ENCODE measurements at regions not wholly inside any gene's neighbourhood (a gene's known extent, or its start where the extent isn't known, plus 50 kb on each side); places are given as distances from the start of the nearest gene placed in this dataset.

DNA sequence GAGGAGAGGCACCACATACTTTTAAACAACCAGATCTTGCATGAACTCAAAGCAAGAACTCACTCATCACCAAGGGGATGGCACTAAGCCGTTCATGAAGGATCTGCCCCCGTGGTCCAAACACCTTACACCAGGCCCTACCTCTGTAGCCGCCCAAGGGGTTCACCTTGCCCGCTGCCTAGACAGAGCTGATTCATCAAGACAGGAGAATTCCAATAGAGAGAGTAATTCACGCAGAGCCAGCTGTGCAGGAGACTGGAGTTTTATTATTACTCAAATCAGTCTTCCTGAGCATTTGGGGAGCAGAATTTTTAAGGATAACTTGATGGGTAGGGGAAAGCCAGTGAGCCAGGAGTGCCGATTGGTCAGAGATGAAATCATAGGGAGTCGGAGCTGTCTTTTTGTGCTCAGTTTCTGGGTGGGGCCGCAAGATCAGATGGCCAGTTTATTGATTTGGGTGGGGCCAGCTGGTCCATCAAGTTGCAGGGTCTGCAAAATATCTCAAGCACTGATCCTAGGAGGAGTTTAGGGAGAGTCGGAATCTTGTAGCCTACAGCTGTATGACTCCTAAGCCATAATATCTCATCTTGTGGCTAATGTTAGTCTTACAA, 364.7 kb downstream of the PCDH7 start:
- H3K9me3 Mint-ChIP-seq (ENCODE audit: low read depth) = no peaks in the 10 kb centered on the region
- no peaks in the 10 kb centered on the region for H3K27me3 Mint-ChIP-seq
- H3K36me3 Mint-ChIP-seq (ENCODE audit: low read depth) = no peaks in the 10 kb centered on the region
- H3K4me1 Mint-ChIP-seq = no peaks in the 10 kb centered on the region
- H3K4me3 Mint-ChIP-seq = no peak overlapping the region
- CTCF ChIA-PET = no interaction called here
- H3K27ac Mint-ChIP-seq = no peak overlapping the region
- DNase-seq = no peak
- ATAC-seq = no peak
- intact Hi-C loops (cut with DNase I, micrococcal nuclease) = no loop called here
- POLR2A ChIA-PET = no interaction called here

DNA sequence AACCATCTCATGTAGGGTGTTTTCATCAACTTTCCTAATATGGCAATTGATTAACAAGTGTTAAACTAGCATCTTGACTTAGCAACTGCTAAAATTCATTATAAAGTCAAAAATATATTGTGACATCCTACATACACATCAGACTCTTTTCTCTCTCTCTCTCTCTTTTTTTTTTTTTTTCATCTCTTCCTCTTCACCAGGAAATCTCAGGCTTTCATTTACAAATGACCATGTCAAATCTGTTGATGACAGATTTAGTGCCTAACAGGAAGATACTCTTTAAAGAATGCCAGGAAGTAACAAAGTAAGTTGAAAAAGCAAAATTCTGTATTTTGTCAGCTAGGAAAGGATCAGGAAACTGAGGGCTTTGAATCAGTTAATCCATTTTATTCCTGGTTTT, 365.5 kb downstream of the PCDH7 start:
- Mint-ChIP-seq H3K4me1 (no peaks in the 10 kb centered on the region), H3K9me3 (ENCODE audit: low read depth) (no peaks in the 10 kb centered on the region), H3K36me3 (ENCODE audit: low read depth) (no peaks in the 10 kb centered on the region), H3K4me3 (no peak overlapping the region), H3K27me3 (no peaks in the 10 kb centered on the region), H3K27ac (no peak overlapping the region)
- intact Hi-C loops (cut with DNase I, micrococcal nuclease) = no loop called here
- DNase-seq (no peak), ATAC-seq (no peak)
- ChIA-PET POLR2A (no interaction called here), CTCF (no interaction called here)

DNA sequence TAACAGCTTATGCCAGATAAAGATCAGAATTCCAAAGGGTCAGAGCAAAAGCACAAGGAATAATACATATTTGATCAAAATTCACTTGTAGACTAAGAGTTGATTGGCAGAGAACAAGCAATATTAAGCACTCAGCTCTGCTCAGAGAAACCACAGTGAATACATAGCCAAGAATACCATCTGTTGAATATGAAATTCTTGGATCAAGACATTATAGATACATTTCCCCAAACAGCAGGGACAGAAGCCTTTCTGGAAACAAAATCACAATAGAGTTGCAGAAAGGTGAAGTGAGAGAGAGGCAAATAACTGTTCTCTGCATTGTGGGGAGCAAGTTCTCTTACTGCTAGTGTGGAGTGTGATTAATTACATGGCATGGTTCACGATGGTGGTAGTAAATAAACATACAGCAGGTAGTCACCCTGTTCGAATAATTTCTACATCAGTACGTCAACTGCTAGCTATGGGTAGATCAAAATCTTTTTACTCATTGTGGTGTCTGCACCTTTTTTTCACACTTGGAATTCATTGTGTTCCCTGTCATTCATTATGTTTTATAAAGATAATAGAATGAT, 366.7 kb downstream of the PCDH7 start:
- DNase-seq (no peak), ATAC-seq (no peak)
- POLR2A ChIA-PET = interaction anchor here (0.6 kb wide), 1 partner anchor 52 kb away, joined by 3 read pairs; no protein-coding TSS in a partner anchor
- H3K36me3 Mint-ChIP-seq (ENCODE audit: low read depth) = no peaks in the 10 kb centered on the region
- intact Hi-C loops (cut with DNase I, micrococcal nuclease) = no loop called here
- no peak overlapping the region for H3K4me3 Mint-ChIP-seq
- no peak overlapping the region for H3K27ac Mint-ChIP-seq
- CTCF ChIA-PET = no interaction called here
- H3K4me1 Mint-ChIP-seq = no peaks in the 10 kb centered on the region
- no peaks in the 10 kb centered on the region for H3K9me3 Mint-ChIP-seq (ENCODE audit: low read depth)
- H3K27me3 Mint-ChIP-seq = no peaks in the 10 kb centered on the region

GRCh38 chr4:31088600-31089230, 368.5 kb downstream of the PCDH7 start:
- no peaks in the 10 kb centered on the region for H3K27me3 Mint-ChIP-seq

GRCh38 chr4:31089815-31090214, 369.6 kb downstream of the PCDH7 start:
- H3K36me3 Mint-ChIP-seq (ENCODE audit: low read depth) = no peaks in the 10 kb centered on the region
- ChIA-PET CTCF (no interaction called here), POLR2A (no interaction called here)
- no peaks in the 10 kb centered on the region for H3K4me1 Mint-ChIP-seq
- DNase-seq (no peak), ATAC-seq (no peak)
- H3K27ac Mint-ChIP-seq = no peak overlapping the region
- intact Hi-C loops (cut with DNase I, micrococcal nuclease) = no loop called here
- no peak overlapping the region for H3K4me3 Mint-ChIP-seq
- H3K9me3 Mint-ChIP-seq (ENCODE audit: low read depth) = no peaks in the 10 kb centered on the region
- no peaks in the 10 kb centered on the region for H3K27me3 Mint-ChIP-seq

More at GRCh38 chr4:31088600-31089230, 368.5 kb downstream of the PCDH7 start:
- Mint-ChIP-seq H3K4me1 (no peaks in the 10 kb centered on the region), H3K36me3 (ENCODE audit: low read depth) (no peaks in the 10 kb centered on the region), H3K9me3 (ENCODE audit: low read depth) (no peaks in the 10 kb centered on the region), H3K4me3 (no peak overlapping the region), H3K27ac (no peak overlapping the region)
- CTCF ChIA-PET = no interaction called here
- no peak for ATAC-seq
- POLR2A ChIA-PET = no interaction called here
- no peak for DNase-seq
- intact Hi-C loops (cut with DNase I, micrococcal nuclease) = no loop called here

DNA sequence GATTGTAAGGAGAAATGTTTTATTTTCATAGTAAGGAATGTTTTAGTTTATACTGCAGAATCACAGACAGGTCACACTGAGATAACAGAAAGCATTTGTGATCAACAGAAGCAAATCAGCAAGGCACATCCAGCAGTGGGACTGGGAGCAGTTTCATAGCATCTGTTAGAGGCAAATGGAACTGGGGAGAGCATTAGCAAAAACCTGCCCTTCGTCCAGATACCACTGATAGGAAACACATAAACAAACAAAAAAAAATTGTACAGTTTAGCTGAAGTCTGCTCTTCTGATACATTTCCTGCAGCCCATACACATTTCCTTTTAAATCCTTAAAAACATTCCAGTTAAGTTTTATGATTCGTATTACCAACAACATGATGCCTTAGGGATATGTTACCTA, 374.3 kb downstream of the PCDH7 start:
- no peak for DNase-seq
- Mint-ChIP-seq H3K27me3 (no peaks in the 10 kb centered on the region), H3K4me3 (no peak overlapping the region), H3K27ac (no peak overlapping the region), H3K36me3 (ENCODE audit: low read depth) (no peaks in the 10 kb centered on the region), H3K9me3 (ENCODE audit: low read depth) (no peaks in the 10 kb centered on the region), H3K4me1 (no peaks in the 10 kb centered on the region)
- ChIA-PET POLR2A (no interaction called here), CTCF (no interaction called here)
- ATAC-seq = no peak
- intact Hi-C loops (cut with DNase I, micrococcal nuclease) = no loop called here

- no peak overlapping the region for H3K27ac Mint-ChIP-seq
- ATAC-seq (no peak), DNase-seq (no peak)
- H3K27me3 Mint-ChIP-seq = no peaks in the 10 kb centered on the region
- no peaks in the 10 kb centered on the region for H3K4me1 Mint-ChIP-seq
- POLR2A ChIA-PET = no interaction called here
- H3K9me3 Mint-ChIP-seq (ENCODE audit: low read depth) = no peaks in the 10 kb centered on the region
- H3K4me3 Mint-ChIP-seq = no peak overlapping the region
- H3K36me3 Mint-ChIP-seq (ENCODE audit: low read depth) = no peaks in the 10 kb centered on the region
- intact Hi-C loops (cut with DNase I, micrococcal nuclease) = no loop called here
- CTCF ChIA-PET = no interaction called here
These were observed 377.8 kb downstream of the PCDH7 start for GRCh38 chr4:31097999-31098398.

GRCh38 chr4:31100536-31100935, 380.4 kb downstream of the PCDH7 start:
- no peak for ATAC-seq
- no peak for DNase-seq
- no peaks in the 10 kb centered on the region for H3K4me1 Mint-ChIP-seq
- no peak overlapping the region for H3K27ac Mint-ChIP-seq
- no peak overlapping the region for H3K4me3 Mint-ChIP-seq
- ChIA-PET CTCF (no interaction called here), POLR2A (no interaction called here)
- H3K36me3 Mint-ChIP-seq (ENCODE audit: low read depth) = no peaks in the 10 kb centered on the region
- H3K27me3 Mint-ChIP-seq = no peaks in the 10 kb centered on the region
- intact Hi-C loops (cut with DNase I, micrococcal nuclease) = no loop called here
- no peaks in the 10 kb centered on the region for H3K9me3 Mint-ChIP-seq (ENCODE audit: low read depth)

DNA sequence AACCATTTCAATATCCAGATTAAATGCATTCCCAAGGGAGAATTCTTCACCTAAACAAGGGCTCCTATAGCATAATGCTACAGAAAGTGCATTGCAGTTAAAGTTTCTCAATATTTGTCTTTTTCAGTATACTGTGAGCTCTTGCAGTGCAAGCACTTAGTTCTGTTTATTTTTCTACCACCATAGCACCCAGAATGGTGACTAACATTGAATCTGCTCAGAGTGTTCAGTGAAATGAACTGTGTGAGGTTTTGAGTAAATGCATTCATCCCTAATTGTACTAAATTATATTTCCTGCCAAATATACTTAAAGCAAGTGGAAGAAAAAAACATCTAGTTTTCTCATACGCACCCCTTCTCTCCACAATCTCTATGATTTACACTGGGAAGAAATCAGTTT, 383.9 kb downstream of the PCDH7 start:
- H3K36me3 Mint-ChIP-seq (ENCODE audit: low read depth) = no peaks in the 10 kb centered on the region
- ChIA-PET CTCF (no interaction called here), POLR2A (no interaction called here)
- H3K27ac Mint-ChIP-seq = no peak overlapping the region
- H3K4me3 Mint-ChIP-seq = no peak overlapping the region
- no peaks in the 10 kb centered on the region for H3K27me3 Mint-ChIP-seq
- ATAC-seq = no peak
- intact Hi-C loops (cut with DNase I, micrococcal nuclease) = no loop called here
- no peaks in the 10 kb centered on the region for H3K4me1 Mint-ChIP-seq
- DNase-seq = no peak
- peaks cover 2% of the 10 kb centered on the region for H3K9me3 Mint-ChIP-seq (ENCODE audit: low read depth)

- CTCF ChIA-PET = no interaction called here
- ATAC-seq = no peak
- no peaks in the 10 kb centered on the region for H3K36me3 Mint-ChIP-seq (ENCODE audit: low read depth)
- intact Hi-C loops (cut with DNase I, micrococcal nuclease) = no loop called here
- no peak for DNase-seq
- no peak overlapping the region for H3K27ac Mint-ChIP-seq
- H3K4me1 Mint-ChIP-seq = no peaks in the 10 kb centered on the region
- no peaks in the 10 kb centered on the region for H3K27me3 Mint-ChIP-seq
- peaks cover 2% of the 10 kb centered on the region for H3K9me3 Mint-ChIP-seq (ENCODE audit: low read depth)
- POLR2A ChIA-PET = no interaction called here
- no peak overlapping the region for H3K4me3 Mint-ChIP-seq
These were observed 384.4 kb downstream of the PCDH7 start for GRCh38 chr4:31104577-31104976.

GRCh38 chr4:31106419-31106818, 386.2 kb downstream of the PCDH7 start:
- Mint-ChIP-seq H3K4me3 (no peak overlapping the region), H3K27me3 (no peaks in the 10 kb centered on the region), H3K36me3 (ENCODE audit: low read depth) (no peaks in the 10 kb centered on the region), H3K9me3 (ENCODE audit: low read depth) (peaks cover 2% of the 10 kb centered on the region), H3K4me1 (no peaks in the 10 kb centered on the region), H3K27ac (no peak overlapping the region)
- POLR2A ChIA-PET = no interaction called here
- CTCF ChIA-PET = no interaction called here
- DNase-seq (no peak), ATAC-seq (no peak)
- intact Hi-C loops (cut with DNase I, micrococcal nuclease) = no loop called here

GRCh38 chr4:31107362-31107761, 387.2 kb downstream of the PCDH7 start:
- no peak for DNase-seq
- Mint-ChIP-seq H3K4me1 (no peaks in the 10 kb centered on the region), H3K9me3 (ENCODE audit: low read depth) (peaks cover 2% of the 10 kb centered on the region), H3K4me3 (no peak overlapping the region), H3K27ac (no peak overlapping the region), H3K27me3 (no peaks in the 10 kb centered on the region), H3K36me3 (ENCODE audit: low read depth) (no peaks in the 10 kb centered on the region)
- no peak for ATAC-seq
- CTCF ChIA-PET = no interaction called here
- intact Hi-C loops (cut with DNase I, micrococcal nuclease) = no loop called here
- POLR2A ChIA-PET = no interaction called here
